ENCODE measurements at regions not wholly inside any gene's neighbourhood (a gene's known extent, or its start where the extent isn't known, plus 50 kb on each side); places are given as distances from the start of the nearest gene placed in this dataset.
"Not testable (repeated sequence)": the region's sequence is repeated elsewhere in the genome, so short reads cannot be mapped to it uniquely, and the experiment has no call there.

DNA sequence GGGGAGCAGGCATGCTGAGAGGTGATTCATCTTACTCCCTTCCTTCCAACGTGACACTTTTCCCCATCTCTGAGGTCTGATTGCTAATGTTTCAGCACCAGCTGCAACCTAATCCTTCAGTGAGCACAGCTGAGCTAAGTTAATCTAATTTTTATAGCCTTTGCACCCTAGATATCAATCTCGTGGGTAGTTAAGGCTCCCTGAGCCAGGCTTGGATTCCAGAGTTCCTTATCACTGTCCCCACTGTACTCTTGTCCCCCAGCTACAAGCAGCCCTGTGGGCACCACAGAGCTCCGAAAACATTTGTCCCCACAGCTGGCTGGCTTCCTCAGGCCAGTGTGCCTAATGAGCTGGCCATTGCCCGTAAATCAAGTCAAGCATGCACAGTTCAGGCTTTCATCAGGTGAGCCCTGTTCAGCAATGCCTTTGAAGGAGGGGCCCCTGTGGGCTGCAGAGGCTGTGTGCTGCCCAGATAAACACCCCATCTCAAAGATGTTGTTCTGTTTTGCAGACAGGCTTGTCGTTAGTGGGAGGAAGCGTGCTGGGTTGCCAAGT is 376.9 kb upstream of the RASGRP1 start:
- ATAC-seq (ENCODE audit: poor library complexity) (no peak), DNase-seq (no peak)
- intact Hi-C loops (cut with DNase I): no loop called here

DNA sequence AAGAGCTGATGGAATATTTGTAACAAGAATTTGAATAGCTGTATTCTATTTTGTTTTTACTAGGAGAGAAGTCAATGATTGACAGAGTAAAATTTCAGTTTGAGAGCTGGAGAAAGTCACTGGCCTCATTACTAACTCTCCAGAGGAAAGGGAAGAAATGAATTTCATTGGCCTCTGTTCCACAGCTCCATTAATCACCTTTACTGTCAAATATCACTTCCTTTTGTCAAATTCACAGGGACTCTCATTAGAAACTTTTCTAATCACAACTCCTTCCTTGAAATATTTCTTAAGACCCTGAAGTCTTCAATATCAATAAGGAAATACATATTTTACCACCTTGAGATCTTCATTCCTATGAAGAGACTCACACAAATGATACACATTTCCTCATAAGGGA is 379.9 kb upstream of the RASGRP1 start:
- intact Hi-C loops (cut with DNase I): no loop called here
- DNase-seq (no peak), ATAC-seq (ENCODE audit: poor library complexity) (no peak)

DNA sequence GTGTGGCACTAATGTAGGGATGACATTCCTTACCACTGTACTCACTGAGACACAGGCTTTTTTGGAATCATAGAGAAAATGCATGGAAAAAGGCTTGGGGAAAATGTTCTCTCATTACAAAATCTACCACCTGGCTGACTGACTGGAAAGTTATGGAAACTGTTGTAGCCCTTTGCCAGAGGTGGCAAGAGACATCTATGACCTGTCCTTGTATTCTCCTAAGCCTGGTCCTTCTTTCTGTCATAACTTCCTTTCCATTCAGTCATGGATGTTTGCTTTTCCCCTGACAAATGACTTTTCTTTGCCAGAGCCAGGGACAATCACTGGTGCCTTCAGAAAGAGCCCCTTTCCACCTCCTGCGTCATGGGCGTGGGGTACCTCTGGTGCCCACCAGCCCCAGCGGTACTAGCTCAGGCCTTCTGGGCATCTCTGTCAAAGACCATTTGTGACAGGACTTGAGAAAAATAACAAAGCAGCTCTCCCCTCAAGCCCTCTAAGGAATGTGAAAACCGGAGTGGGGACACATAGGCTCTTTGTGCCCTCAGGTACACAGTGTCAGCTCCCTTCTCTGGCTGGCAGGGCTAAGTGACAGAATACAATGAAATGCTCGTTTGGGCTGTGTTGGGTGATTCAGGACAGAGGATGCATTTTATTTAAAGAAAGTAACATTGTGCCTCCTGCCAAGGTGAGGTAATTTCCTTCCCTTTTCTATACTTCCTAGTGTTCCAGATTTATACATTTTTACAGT is 381.1 kb upstream of the RASGRP1 start:
- intact Hi-C loops (cut with DNase I): no loop called here
- DNase-seq: no peak
- ATAC-seq (ENCODE audit: poor library complexity): no peak

DNA sequence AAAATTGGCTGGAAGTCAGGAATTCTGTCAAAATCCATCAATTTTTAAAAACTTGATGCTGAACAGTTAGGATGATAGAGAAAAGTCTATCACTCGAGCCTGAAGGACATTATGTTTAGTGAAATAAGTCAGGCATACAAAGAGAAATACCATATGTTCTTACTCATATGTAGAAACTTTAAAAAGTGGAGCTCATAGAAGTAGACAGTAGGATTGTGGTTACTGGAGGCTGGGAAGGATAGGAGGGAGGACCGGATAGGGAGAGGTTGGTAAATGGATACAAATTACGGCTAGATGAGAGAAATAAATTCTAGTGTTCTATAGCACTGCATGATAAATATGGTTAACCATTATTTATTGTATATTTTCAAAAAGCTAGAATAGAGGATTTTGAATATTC is 389.5 kb upstream of the RASGRP1 start:
- ATAC-seq (ENCODE audit: poor library complexity) (no peak), DNase-seq (no peak)
- intact Hi-C loops (cut with DNase I): no loop called here

DNA sequence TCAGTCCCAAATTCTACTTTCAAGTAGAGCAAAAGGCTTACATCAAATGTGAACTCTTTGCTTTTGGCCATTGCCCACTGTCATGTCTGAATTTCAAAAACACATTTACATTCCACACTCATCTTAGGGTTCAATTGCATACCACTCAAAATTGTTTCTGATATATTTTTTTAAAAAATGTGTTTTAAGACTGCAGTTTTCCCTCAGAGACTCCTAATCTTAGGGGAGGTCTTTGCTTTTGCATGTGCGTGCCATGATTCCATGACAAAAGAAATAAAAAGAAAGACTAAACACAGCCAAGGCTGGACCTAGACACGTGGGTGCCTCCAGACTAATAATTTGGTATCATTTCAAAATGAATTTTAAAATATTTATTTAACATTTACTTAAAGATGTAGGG is 396.8 kb upstream of the RASGRP1 start:
- intact Hi-C loops (cut with DNase I): no loop called here
- ATAC-seq (ENCODE audit: poor library complexity) (no peak), DNase-seq (no peak)

DNA sequence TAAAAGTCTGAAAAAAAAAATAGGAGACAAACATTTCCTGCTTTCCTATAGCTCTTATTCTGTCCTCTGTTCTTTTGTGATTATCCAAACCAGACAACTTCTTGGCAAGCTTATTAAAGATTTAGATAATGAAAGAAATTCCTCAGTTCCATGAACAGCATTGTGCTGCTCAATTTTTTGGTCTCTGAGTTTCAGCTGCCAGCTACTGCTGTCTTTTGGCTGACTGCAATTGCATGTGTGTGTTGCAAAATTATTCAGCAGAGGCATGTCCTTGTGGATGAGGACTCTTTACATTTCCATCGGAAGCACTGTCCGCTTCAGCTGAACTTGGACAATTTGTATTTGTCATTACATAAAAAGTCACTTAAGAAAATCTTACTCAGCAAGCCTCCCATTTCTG is 397.3 kb upstream of the RASGRP1 start:
- intact Hi-C loops (cut with DNase I): no loop called here
- DNase-seq (no peak), ATAC-seq (ENCODE audit: poor library complexity) (no peak)

DNA sequence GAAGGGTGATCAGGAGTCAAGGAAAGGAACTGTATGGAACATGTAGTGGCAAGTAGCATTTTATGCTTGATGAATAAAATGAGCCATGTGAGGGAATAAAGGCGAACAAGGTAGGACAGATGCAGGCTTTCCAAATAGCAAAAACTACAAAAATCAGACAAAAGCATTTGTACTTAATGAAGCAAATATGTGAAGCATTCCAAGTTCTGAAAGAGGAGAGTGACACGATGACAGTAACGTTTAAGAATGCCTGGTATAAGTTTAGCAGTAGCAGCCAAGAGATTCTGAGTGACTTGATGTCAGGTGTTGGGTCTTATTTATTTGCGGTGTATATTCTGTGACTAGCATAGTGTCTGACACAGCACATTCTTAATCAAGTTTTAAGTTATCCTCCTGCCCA is 408.2 kb upstream of the RASGRP1 start:
- intact Hi-C loops (cut with DNase I): no loop called here
- no peak for ATAC-seq (ENCODE audit: poor library complexity)

DNA sequence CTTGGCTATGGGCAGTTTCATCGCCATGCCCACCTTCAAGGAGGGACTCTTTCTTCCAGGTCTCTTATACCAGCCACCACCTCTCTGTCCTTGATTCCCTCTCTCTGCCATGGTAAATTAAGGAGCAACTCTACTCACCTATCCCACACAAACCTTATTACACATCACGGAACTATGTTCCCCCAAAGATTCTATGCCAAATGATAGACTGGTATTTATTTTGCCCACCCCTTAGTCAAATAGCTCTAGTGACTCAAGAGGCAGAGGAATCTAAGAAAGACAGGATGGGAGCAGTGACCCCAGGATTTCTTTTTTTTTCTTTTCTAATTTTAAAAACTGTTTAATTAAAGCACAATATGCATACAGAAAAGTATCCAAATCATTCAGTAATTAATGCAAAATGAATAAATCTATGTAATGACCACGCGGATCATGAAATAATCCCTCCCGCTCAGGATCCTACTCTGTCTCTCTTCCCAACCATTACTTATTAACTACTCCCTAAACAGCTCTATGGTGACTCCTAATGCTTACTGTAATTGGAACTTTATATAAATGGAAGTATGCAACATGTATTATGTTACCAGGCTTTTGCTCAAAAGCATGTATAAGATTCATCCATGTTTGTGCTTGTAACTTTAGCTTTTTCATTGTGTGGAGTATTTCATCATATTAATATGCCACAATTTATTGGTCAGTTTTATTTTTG is 410.8 kb upstream of the RASGRP1 start:
- intact Hi-C loops (cut with DNase I): no loop called here
- DNase-seq: no peak
- ATAC-seq (ENCODE audit: poor library complexity): no peak

More for the DNA sequence above, 408.2 kb upstream of the RASGRP1 start:
- DNase-seq: no peak

DNA sequence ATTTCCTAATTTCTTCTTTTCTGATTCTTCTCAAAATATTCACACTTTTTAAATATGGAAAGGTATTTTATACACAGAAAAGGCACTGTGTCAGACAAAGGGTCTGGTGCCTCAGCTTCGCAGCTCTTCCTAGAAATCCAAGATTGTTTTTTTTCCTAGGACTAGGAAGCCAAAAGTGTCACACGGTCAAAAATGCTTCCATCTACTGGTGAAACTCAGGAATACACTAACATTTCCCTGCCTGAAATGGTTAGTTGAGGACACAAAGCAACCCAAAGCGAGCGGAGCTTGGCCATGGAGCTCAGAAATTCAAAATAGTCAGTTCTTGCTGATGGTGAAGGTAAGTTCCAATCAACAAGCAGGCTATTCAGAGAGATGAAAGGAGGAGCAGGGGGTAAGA is 426.5 kb upstream of the RASGRP1 start:
- intact Hi-C loops (cut with DNase I): loop anchor here (10.0 kb wide), 1 partner anchor 176 kb away; no protein-coding TSS in a partner anchor
- ATAC-seq (ENCODE audit: poor library complexity) (peak; percentile 16), DNase-seq (no peak)

DNA sequence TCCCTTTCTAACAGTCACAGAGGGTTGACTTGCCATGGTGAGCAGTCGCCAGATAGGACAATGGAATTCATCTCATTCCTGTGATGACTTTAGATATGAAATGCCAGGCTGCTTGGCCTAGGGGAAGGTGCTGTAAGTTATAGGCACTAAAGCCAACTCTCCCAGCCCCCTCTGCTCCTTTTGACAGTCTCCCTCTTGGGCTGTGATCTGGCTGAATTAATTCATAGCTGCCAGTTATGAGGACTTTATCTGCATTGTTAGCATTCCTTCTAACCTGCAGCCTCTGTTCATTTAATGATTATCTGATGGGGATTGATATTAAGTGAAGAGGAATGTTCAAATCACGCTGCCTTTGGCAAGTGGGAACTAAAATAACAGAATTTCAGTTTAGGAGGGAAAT is 427.1 kb upstream of the RASGRP1 start:
- intact Hi-C loops (cut with DNase I): loop anchor here (10.0 kb wide), 1 partner anchor 177 kb away; no protein-coding TSS in a partner anchor
- no peak for DNase-seq
- peak; percentile 48 for ATAC-seq (ENCODE audit: poor library complexity)

DNA sequence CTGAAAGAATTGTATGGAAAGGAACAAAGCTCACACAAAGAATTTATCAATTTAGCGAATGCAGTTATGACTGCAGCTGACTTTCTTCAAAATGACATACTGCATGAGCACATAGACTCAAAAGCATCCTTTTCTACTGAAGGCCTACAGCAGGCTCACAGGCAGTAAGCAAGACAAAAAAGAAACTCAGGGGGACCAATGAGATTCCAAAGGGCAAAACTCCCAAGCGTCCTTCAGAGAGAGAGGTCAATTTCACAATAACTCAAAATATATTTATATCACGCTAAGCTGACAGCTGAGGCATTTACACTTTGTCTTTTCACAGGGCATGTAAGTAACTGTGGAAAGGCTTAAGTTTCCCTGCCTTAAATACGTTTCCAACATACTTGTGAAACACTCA is 427.9 kb upstream of the RASGRP1 start:
- intact Hi-C loops (cut with DNase I): loop anchor here (10.0 kb wide), 1 partner anchor 178 kb away; no protein-coding TSS in a partner anchor
- ATAC-seq (ENCODE audit: poor library complexity) (peak; percentile 78), DNase-seq (no peak)

DNA sequence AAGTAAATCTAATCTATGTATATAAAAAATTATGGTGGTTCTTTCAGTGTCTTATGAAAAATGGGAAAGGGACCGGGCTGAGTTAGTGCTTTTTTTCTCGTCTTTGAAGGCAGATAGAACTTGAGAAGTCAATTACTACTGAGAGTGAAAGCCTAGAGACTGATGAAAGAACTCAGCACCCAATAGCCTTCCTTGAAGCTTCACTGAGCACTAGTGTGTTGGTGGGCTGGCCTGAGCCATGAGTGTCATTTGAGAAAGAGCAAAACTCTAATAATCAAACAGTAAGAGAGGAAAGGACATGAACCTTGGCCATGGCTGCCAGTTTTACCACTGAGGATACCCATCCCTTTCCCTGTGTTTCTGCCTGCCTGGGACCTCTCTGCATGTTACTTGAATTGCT is 428.3 kb upstream of the RASGRP1 start:
- peak; percentile 58 for ATAC-seq (ENCODE audit: poor library complexity)

DNA sequence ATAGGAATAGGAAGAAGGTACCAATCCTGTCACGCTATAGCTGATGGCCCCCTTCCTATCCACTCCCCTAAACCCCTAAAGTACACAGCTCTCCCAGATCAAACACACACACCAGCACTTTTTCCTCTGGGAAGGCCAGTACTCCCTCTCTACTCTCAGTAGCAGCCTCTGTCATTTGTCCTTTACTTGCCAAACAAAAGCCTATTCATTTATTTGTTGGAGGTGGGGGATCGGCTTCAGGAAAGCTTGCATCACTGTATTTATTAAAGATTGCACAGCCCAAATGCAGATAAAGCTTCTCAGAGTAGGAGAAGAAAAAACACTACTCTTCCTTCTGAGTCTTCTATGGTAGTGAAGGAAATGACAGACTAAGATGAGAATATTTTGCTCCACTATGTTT is 429.7 kb upstream of the RASGRP1 start:
- no peak for DNase-seq
- intact Hi-C loops (cut with DNase I): loop anchor here (10.0 kb wide), 1 partner anchor 180 kb away; no protein-coding TSS in a partner anchor
- ATAC-seq (ENCODE audit: poor library complexity): no peak

More for the DNA sequence above, 428.3 kb upstream of the RASGRP1 start:
- DNase-seq: no peak
- intact Hi-C loops (cut with DNase I): loop anchor here (10.0 kb wide), 1 partner anchor 178 kb away; no protein-coding TSS in a partner anchor

DNA sequence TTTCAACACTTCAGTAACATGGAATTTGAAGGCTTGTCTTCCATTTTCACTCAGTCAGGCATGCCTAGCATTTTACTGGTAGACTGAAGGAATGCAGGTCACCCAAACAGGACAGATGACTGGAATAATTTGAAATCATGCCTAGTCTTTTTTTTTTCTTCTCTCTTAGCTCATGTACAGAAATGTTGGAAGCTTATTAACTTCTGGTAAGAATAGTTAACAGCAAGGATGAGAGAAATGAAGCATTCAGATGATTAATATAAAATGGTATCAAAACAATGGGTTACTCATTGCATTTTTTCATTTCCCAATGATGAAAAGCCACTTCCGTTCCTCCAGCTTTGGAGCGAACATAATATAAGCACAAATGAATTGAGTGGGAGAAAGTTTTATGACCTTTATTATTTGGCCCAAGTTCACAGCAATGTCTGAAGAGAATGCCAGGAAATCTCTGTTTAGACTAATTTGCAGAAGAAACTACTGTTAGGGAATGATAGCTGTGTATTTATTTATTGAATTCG is 431.6 kb upstream of the RASGRP1 start:
- ATAC-seq (ENCODE audit: poor library complexity): no peak
- intact Hi-C loops (cut with DNase I): loop anchor here (10.0 kb wide), 1 partner anchor 181 kb away; no protein-coding TSS in a partner anchor
- no peak for DNase-seq

DNA sequence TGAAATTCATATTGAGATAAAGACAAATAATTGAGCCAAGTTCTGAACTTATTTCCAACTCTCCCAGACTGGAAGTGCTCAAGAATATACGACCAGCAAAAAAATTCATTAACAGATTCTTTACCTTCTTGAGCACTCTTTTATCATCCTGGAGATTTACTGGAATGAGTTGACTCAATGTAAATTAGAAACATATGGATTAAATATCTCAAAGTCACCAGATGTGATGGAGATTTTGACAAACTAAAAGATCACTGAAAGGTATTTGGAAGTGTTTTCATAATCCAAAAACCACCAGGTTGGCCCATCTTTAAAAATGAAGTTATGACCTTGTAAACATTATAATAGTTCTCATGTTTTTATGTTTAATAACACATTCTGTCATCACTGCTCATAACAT is 433.2 kb upstream of the RASGRP1 start:
- DNase-seq (no peak), ATAC-seq (ENCODE audit: poor library complexity) (no peak)
- intact Hi-C loops (cut with DNase I): loop anchor here (10.0 kb wide), 1 partner anchor 183 kb away; no protein-coding TSS in a partner anchor

DNA sequence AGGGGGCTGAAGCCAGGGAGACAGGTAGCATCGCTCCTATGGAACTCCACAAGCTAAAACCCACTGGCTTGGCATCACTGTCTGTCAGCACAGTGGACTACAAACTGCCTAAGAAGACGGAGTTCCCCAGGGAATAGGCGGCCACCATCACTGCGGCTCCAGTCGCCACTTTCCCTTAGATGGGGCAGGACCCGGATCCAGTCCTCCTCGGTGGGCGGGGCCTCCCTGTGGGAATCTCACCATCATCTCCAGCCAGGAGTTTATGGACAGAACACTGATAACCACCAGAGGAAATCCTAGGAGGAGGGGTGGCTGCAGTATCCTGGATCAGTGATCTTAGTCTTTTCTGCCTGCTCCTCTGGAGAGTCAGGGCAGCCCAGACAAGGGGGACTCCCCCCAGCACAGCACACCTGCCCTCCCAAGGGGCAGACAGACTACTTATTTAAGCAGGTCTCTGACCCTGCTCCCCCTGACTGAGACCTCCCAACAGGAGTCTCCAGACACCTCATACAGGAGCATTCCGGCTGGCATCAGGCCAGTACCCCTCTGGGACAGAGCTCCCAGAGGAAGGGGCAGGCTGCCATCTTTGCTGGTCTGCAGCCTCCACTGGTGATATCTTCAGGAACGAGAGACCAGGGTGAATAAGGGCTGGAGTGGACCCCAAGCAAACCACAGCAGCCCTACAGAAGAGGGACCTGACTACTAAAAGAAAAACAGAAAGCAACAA is 435.6 kb upstream of the RASGRP1 start:
- intact Hi-C loops (cut with DNase I): no loop called here
- ATAC-seq (ENCODE audit: poor library complexity) (no peak), DNase-seq (no peak)

DNA sequence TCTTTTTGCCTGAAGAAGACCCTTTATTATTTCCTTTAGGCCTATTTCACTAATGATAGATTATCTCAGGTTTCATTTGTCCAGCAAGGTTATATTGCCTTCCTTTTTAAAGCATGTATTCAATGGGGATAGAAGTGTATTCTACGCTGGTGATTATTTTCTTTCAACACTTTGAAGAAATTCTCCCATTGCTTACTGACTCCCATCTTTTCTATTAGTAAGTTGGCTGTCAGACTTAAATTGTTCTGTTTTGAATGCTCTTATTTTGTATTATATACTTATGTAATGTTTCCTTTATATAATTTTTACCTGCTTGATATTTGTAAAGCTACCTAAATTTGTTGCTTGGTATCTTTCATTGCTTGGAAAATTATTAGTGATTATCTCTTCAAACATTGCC is 445.1 kb upstream of the RASGRP1 start:
- DNase-seq: no peak
- no peak for ATAC-seq (ENCODE audit: poor library complexity)
- intact Hi-C loops (cut with DNase I): no loop called here

DNA sequence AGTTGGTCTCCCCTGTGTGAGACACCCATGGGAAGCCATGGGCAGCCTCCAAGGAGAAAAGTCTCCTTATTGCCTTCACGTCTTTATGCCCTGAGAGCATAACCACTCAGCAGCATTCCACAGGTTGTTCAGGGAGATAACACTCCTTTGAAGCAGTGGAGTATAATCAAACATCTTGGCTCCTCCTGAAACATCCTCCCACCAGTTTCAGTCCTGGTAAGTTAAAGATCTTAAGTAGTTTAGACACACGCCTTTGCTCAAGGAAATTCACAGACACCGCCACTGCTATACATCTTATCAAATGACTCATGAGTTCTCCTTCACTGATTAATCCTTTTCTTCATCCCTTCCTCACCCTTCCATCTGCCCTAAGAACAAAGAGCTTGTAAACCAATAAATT is 446.5 kb upstream of the RASGRP1 start:
- ATAC-seq (ENCODE audit: poor library complexity); DNase-seq; intact Hi-C loops (cut with DNase I): not testable (repeated sequence)

DNA sequence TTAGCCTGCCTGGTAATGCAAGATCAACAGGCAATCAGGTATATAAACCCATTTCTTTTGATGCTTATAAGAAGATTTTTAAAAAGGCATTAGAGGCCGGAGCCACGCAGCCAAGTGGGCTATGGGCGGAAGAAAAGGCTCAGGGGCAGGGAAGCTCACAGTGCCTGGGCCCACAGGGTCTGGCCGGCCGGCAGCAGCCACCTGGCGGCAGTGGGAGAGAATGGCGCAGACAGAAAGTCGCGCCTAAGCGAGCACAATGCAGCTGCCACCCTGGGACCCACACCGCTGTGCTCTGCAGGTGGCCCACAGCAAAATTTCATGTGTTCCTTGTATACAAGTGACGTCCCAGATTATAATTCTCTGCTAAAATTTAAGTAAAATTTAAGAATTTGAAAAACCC is 448.6 kb upstream of the RASGRP1 start:
- intact Hi-C loops (cut with DNase I): no loop called here
- DNase-seq (no peak), ATAC-seq (ENCODE audit: poor library complexity) (no peak)

Data from Right ventricle myocardium superior (tissue), 1 donor.